B cell (primary cell): ENCODE measurements at regions not wholly inside any gene's neighbourhood (a gene's known extent, or its start where the extent isn't known, plus 50 kb on each side); places are given as distances from the start of the nearest gene placed in this dataset.

Source experiments
- ATAC-seq: fragments of 200-7000 bp; cut with Tn5 transposase; one replicate; pipeline ENCODE4 v1.10.0; 2021; ENCODE audit warnings: low read depth, mild to moderate bottlenecking, moderate number of reproducible peaks, moderate library complexity
- CTCF ChIA-PET: fragments of 350-600 bp; sonication (Branson Sonifier 250); formaldehyde crosslinking; loops from one replicate; lab custom pipeline; 2021; ENCODE audit warnings: antibody characterized with exemption, inconsistent platforms; lab: Charles Lee
- POLR2A ChIA-PET: fragments of 350-600 bp; sonication (Branson Sonifier 250); formaldehyde crosslinking; loops from one replicate; lab custom pipeline; 2021; ENCODE audit warnings: antibody characterized with exemption; lab: Charles Lee
- DNase-seq: peaks from one replicate; pipeline ENCODE4 v3.0.0; 2013
- H2AFZ ChIP-seq: 2 replicates; pipeline ENCODE4 v1.6.1; 2012; ENCODE audit warnings: mild to moderate bottlenecking, low read depth, low read length; ENCODE audit not compliant: insufficient read depth, poor library complexity, severe bottlenecking
- H3K27ac ChIP-seq, 2 donors: 1 replicate in 1 of 2; 2 replicates in 1 of 2; pipeline ENCODE4 v1.5.1; 2012 to 2013; ENCODE audit warnings: low read length in 2 of 2, mild to moderate bottlenecking in 2 of 2, moderate library complexity in 1 of 2
- H3K27me3 ChIP-seq, 4 experiments: fragments of 200-600 bp in 1 of 4; sonication (generic) in 1 of 4; replicated peaks in 1 of 4; 1 replicate in 2 of 4; 2 replicates in 2 of 4; pipeline versions ENCODE4 v1.6.1 to v1.7.0; 2013 to 2016; ENCODE audit warnings: low read length in 3 of 4, mild to moderate bottlenecking in 2 of 4, mixed read lengths in 1 of 4, moderate library complexity in 1 of 4; ENCODE audit not compliant: insufficient read depth in 4 of 4, control insufficient read depth in 3 of 4; ENCODE audit errors: control extremely low read depth in 1 of 4
- H3K36me3 ChIP-seq, 2 experiments: replicated peaks in 1 of 2; 1 replicate in 1 of 2; 2 replicates in 1 of 2; pipeline versions ENCODE4 v1.6.1 to v1.7.1; 2013; ENCODE audit warnings: low read length in 1 of 2; ENCODE audit not compliant: insufficient read depth in 2 of 2, control insufficient read depth in 1 of 2; ENCODE audit errors: control extremely low read depth in 1 of 2, extremely low read depth in 1 of 2
- H3K4me1 ChIP-seq, 2 donors: fragments of 200-600 bp in 1 of 2; sonication (generic) in 1 of 2; 1 replicate in 1 of 2; 2 replicates in 1 of 2; pipeline versions ENCODE4 v1.5.1 to v1.6.1; 2013 to 2017; ENCODE audit warnings: low read length in 2 of 2; ENCODE audit not compliant: control insufficient read depth in 2 of 2, insufficient read depth in 2 of 2
- H3K4me2 ChIP-seq: replicated peaks from 2 replicates; pipeline ENCODE3; 2012; ENCODE audit warnings: mild to moderate bottlenecking, low read depth, low read length; ENCODE audit not compliant: poor library complexity, severe bottlenecking
- H3K4me3 ChIP-seq, 5 experiments: fragments of 200-600 bp in 1 of 5; sonication (generic) in 1 of 5; 1 replicate in 3 of 5; 2 replicates in 2 of 5; pipeline versions ENCODE4 v1.5.1 to v1.7.0; 2011 to 2016; ENCODE audit warnings: low read length in 4 of 5, mild to moderate bottlenecking in 4 of 5, low read depth in 2 of 5, control low read depth in 1 of 5, moderate library complexity in 1 of 5; ENCODE audit not compliant: insufficient read depth in 1 of 5; ENCODE audit errors: control extremely low read depth in 1 of 5, extremely low read depth in 1 of 5
- H3K79me2 ChIP-seq: fragments of 200-600 bp; sonication (generic); one replicate; pipeline ENCODE4 v1.6.0; 2016; ENCODE audit warnings: low read length; ENCODE audit not compliant: control insufficient read depth, insufficient read depth
- H3K9ac ChIP-seq: fragments of 200-600 bp; sonication (generic); 2 replicates; pipeline ENCODE4 v1.6.1; 2017; ENCODE audit warnings: mild to moderate bottlenecking, low read length, moderate library complexity
- H3K9me3 ChIP-seq, 3 donors: one replicate each; pipeline versions ENCODE4 v1.6.1 to v1.7.1; 2013; ENCODE audit warnings: low read length in 2 of 3; ENCODE audit not compliant: control insufficient read depth in 2 of 3, insufficient read depth in 1 of 3; ENCODE audit errors: control extremely low read depth in 1 of 3
- H4K20me1 ChIP-seq: 2 replicates; pipeline ENCODE4 v1.6.0; 2012; ENCODE audit warnings: mild to moderate bottlenecking, low read length; ENCODE audit not compliant: insufficient read depth, control insufficient read depth, poor library complexity, severe bottlenecking
- H3K27ac Mint-ChIP-seq: one replicate; pipeline ENCODE4 v1.8.0; 2021; ENCODE audit warnings: mixed read lengths
- H3K27me3 Mint-ChIP-seq: one replicate; pipeline ENCODE4 v1.8.0; 2021; ENCODE audit warnings: mixed read lengths
- H3K4me1 Mint-ChIP-seq: one replicate; pipeline ENCODE4 v1.8.0; 2021; ENCODE audit warnings: mixed read lengths
- H3K4me3 Mint-ChIP-seq: one replicate; pipeline ENCODE4 v1.8.0; 2021; ENCODE audit warnings: mixed read lengths
- H3K9me3 Mint-ChIP-seq: one replicate; pipeline ENCODE4 v1.8.0; 2022; ENCODE audit warnings: mixed read lengths; ENCODE audit not compliant: insufficient read depth
- EZH2 ChIP-seq: IDR thresholded peaks from 2 replicates; pipeline ENCODE4 v1.6.1; 2012; ENCODE audit warnings: borderline replicate concordance, low read depth, mild to moderate bottlenecking, moderate library complexity, low read length; ENCODE audit not compliant: insufficient read depth, poor library complexity, severe bottlenecking
- WGBS: methylation state at CpG from one replicate; pipeline ENCODE4 v1.1.5; 2013; ENCODE audit warnings: missing lambda C conversion rate; ENCODE audit not compliant: insufficient coverage; 5-methylcytosine and 5-hydroxymethylcytosine counted together
- intact Hi-C: fragments of 100-400 bp; cut with micrococcal nuclease; formaldehyde crosslinking; loops from one replicate; pipeline ENCODE4 v1.10.0; 2022
- TF ChIP-seq, protein P1 (sequence below): fragments of 200-600 bp; IDR thresholded peaks from one replicate; pipeline ENCODE4 v1.8.0; 2022; ENCODE audit warnings: antibody characterized with exemption, mild to moderate bottlenecking

DNA sequence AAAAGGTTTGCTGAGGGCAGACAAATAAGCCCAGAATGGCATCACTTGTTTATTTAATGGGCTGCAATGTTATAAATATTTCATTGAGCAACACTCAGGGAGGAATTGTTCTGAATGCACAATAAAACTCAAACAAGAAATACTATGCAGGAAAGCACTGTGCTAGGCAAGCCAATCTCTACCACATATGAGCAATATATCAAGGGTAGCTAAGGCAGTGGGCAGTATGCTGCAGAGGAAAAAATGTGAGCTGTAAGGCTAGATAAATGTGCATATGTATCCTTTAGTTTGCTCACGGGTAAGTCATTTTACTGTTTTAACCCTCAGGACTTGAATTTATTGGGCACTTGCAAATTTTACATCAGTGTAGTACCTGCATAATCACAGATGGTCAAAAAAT lies 349.6 kb downstream of the CDC14C start:
- no peak for DNase-seq
- no peak for ATAC-seq
- H3K4me1 ChIP-seq, result no peaks in the 10 kb centered on the region
- no peak overlapping the region for H2AFZ ChIP-seq
- no peak overlapping the region for H3K4me2 ChIP-seq
- no peak overlapping the region for H3K9ac ChIP-seq
- no peak overlapping the region for H3K27ac Mint-ChIP-seq
- no peaks in the 10 kb centered on the region for H3K9me3 ChIP-seq
- intact Hi-C loops, result no loop called here
- H3K9me3 Mint-ChIP-seq, result no peaks in the 10 kb centered on the region
- no peak for TF ChIP-seq EZH2
- TF ChIP-seq, protein P1, sequence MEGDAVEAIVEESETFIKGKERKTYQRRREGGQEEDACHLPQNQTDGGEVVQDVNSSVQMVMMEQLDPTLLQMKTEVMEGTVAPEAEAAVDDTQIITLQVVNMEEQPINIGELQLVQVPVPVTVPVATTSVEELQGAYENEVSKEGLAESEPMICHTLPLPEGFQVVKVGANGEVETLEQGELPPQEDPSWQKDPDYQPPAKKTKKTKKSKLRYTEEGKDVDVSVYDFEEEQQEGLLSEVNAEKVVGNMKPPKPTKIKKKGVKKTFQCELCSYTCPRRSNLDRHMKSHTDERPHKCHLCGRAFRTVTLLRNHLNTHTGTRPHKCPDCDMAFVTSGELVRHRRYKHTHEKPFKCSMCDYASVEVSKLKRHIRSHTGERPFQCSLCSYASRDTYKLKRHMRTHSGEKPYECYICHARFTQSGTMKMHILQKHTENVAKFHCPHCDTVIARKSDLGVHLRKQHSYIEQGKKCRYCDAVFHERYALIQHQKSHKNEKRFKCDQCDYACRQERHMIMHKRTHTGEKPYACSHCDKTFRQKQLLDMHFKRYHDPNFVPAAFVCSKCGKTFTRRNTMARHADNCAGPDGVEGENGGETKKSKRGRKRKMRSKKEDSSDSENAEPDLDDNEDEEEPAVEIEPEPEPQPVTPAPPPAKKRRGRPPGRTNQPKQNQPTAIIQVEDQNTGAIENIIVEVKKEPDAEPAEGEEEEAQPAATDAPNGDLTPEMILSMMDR, result no peak
- no peaks in the 10 kb centered on the region for H3K27me3 ChIP-seq
- no peak overlapping the region for H3K4me3 ChIP-seq
- H4K20me1 ChIP-seq, result no peaks in the 10 kb centered on the region
- no peaks in the 10 kb centered on the region for H3K27me3 Mint-ChIP-seq
- no peak overlapping the region for H3K4me3 Mint-ChIP-seq
- POLR2A ChIA-PET, result no interaction called here
- no peaks in the 10 kb centered on the region for H3K4me1 Mint-ChIP-seq
- H3K27ac ChIP-seq, result no peak overlapping the region
- H3K79me2 ChIP-seq, result no peaks in the 10 kb centered on the region
- no peaks in the 10 kb centered on the region for H3K36me3 ChIP-seq
- CTCF ChIA-PET, result no interaction called here
- 83% methylated on average over 1 of the region's 1 CpG for WGBS

DNA sequence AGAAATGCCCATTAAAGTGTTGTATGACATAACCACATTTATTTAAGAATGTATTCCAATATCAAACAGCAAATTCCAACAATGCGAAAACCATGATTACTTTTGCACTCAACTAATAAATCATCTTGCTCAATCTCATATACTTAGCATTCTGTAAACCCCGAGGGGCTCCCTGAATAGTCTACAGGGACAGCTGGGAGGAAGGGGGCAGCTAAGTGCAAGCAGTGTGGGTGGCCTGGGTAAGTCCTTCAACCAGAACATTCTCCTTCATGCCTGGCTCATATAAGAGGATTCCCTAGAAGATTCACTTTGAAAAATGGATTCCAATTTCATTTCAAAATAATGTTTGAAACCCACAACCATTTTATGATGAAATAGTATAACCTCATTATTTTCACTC lies 355.5 kb downstream of the CDC14C start:
- Histone ChIP-seq H3K9ac (no peak overlapping the region), H3K36me3 (no peaks in the 10 kb centered on the region), H2AFZ (no peak overlapping the region), H4K20me1 (no peaks in the 10 kb centered on the region), H3K4me1 (no peaks in the 10 kb centered on the region), H3K27me3 (no peaks in the 10 kb centered on the region), H3K4me2 (no peak overlapping the region), H3K27ac (no peak overlapping the region), H3K4me3 (no peak overlapping the region), H3K9me3 (no peaks in the 10 kb centered on the region), H3K79me2 (no peaks in the 10 kb centered on the region)
- WGBS, result no CpG with 5 or more reads among the region's 2 CpGs
- CTCF ChIA-PET, result no interaction called here
- POLR2A ChIA-PET, result no interaction called here
- H3K4me3 Mint-ChIP-seq, result no peak overlapping the region
- TF ChIP-seq, protein P1, result no peak
- no peak for TF ChIP-seq EZH2
- intact Hi-C loops, result no loop called here
- H3K9me3 Mint-ChIP-seq, result no peaks in the 10 kb centered on the region
- no peaks in the 10 kb centered on the region for H3K4me1 Mint-ChIP-seq
- no peak for ATAC-seq
- no peak overlapping the region for H3K27ac Mint-ChIP-seq
- H3K27me3 Mint-ChIP-seq, result no peaks in the 10 kb centered on the region
- no peak for DNase-seq
